Stimulated activated naive B cell treated with anti-CD40 and anti-IgM and Interleukin-4, amounts not matched to agents 10 μg/mL and 1 μg/mL and 100 μg/mL, for 72 hours (primary cell): ENCODE measurements at regions not wholly inside any gene's neighbourhood (a gene's known extent, or its start where the extent isn't known, plus 50 kb on each side); places are given as distances from the start of the nearest gene placed in this dataset.
"Not testable (repeated sequence)": the region's sequence is repeated elsewhere in the genome, so short reads cannot be mapped to it uniquely, and the experiment has no call there.

Source experiments
- ATAC-seq, 2 donors: fragments of 150-1000 bp; cut with Tn5 transposase; replicated peaks; 2 replicates each; pipeline ENCODE4 v1.10.0; 2021; ENCODE audit warnings: moderate library complexity in 1 of 2
- DNase-seq: peaks from one replicate; pipeline ENCODE4 v3.0.0; 2021
- H3K27ac Mint-ChIP-seq: one replicate; pipeline ENCODE4 v1.8.0; 2022; ENCODE audit warnings: mild to moderate bottlenecking, mixed read lengths
- H3K27me3 Mint-ChIP-seq, 2 donors: one replicate each; pipeline ENCODE4 v1.8.0; 2022; ENCODE audit warnings: mixed read lengths in 2 of 2
- H3K36me3 Mint-ChIP-seq, 2 donors: one replicate each; pipeline ENCODE4 v1.8.0; 2022; ENCODE audit warnings: mixed read lengths in 2 of 2, mild to moderate bottlenecking in 1 of 2
- H3K4me1 Mint-ChIP-seq, 2 donors: one replicate each; pipeline ENCODE4 v1.8.0; 2022; ENCODE audit warnings: mixed read lengths in 2 of 2, mild to moderate bottlenecking in 1 of 2
- H3K4me3 Mint-ChIP-seq, 2 donors: one replicate each; pipeline ENCODE4 v1.8.0; 2022; ENCODE audit warnings: mild to moderate bottlenecking in 2 of 2, mixed read lengths in 2 of 2, moderate library complexity in 1 of 2
- H3K9me3 Mint-ChIP-seq, 2 donors: one replicate each; pipeline ENCODE4 v1.8.0; 2022; ENCODE audit warnings: mixed read lengths in 2 of 2, mild to moderate bottlenecking in 1 of 2

DNA sequence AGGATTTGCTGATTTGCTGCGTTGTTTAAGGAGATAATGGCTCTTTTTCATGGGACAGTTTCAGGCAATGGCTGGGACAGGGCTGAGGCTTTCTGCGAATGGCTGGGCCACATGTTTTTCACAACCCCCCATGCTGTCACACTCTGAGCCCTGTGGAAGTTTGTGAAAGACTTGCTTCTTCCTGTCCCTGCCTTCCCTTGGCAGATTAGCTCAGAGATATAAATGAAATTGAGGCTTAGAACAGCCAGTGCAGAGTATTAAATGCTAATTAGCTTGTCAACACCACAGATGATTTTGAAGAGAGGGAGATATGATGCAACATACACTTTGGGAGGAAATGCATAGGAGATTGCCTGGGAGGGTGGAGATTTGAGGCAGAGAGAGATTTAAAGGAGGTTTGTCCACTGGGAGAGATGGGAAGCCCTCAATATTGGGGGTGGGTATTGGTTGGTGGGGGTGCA, 232.0 kb downstream of the SH2D4B start:
- H3K4me1 Mint-ChIP-seq, result no peaks in the 10 kb centered on the region
- no peaks in the 10 kb centered on the region for H3K36me3 Mint-ChIP-seq
- ATAC-seq (no peak), DNase-seq (no peak)
- H3K4me3 Mint-ChIP-seq, result no peak overlapping the region
- peaks cover 14 to 37% of the 10 kb centered on the region in 2 donors for H3K27me3 Mint-ChIP-seq
- H3K27ac Mint-ChIP-seq, result no peak overlapping the region
- peaks cover 0 to 2% of the 10 kb centered on the region in 2 donors for H3K9me3 Mint-ChIP-seq

GRCh38 chr10:80770239-80770638, 232.5 kb downstream of the SH2D4B start:
- peaks cover 0 to 2% of the 10 kb centered on the region in 2 donors for H3K9me3 Mint-ChIP-seq
- H3K36me3 Mint-ChIP-seq, result no peaks in the 10 kb centered on the region
- ATAC-seq, result no peak
- H3K4me1 Mint-ChIP-seq, result no peaks in the 10 kb centered on the region
- H3K27ac Mint-ChIP-seq, result no peak overlapping the region
- H3K4me3 Mint-ChIP-seq, result no peak overlapping the region
- H3K27me3 Mint-ChIP-seq, result peaks cover 14 to 37% of the 10 kb centered on the region in 2 donors
- no peak for DNase-seq

GRCh38 chr10:80771285-80771684, 233.6 kb downstream of the SH2D4B start:
- Mint-ChIP-seq H3K36me3 (no peaks in the 10 kb centered on the region), H3K27me3 (peaks cover 14 to 43% of the 10 kb centered on the region in 2 donors)

DNA sequence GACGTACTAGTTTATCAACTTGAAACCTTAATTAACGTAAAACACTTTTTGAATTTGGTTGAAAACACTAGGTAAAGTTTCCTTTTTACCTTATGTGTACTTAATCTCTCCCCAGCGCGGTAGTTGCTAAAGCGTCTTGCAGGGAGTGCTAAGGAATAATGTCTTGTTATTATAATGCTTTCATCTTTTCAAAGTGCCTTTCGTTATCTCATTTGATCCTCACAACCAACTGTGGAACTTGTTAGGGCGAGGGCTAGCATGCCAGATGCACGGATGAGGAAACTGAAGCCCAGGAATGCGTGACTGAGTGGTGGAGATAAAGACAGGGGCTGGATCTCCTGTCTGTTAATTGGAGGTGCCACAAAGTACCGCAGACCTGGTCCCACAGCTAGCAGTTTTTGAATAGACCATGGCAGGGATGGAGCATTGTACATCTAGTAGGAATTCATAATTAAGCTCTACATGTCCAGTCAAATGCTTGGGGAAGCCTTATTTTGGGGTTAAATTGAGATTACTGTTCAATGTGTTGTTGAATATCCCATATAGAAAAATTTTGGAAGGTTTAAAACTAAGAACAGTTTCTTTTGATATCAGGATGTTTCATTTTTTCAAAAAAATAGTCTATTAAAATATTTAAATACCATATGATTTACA, 234.3 kb downstream of the SH2D4B start:
- no peaks in the 10 kb centered on the region for H3K36me3 Mint-ChIP-seq
- H3K27ac Mint-ChIP-seq, result no peak overlapping the region
- no peaks in the 10 kb centered on the region for H3K4me1 Mint-ChIP-seq

More at GRCh38 chr10:80771285-80771684, 233.6 kb downstream of the SH2D4B start:
- H3K27ac Mint-ChIP-seq, result no peak overlapping the region
- H3K4me3 Mint-ChIP-seq, result no peak overlapping the region
- DNase-seq (no peak), ATAC-seq (no peak)
- peaks cover 0 to 2% of the 10 kb centered on the region in 2 donors for H3K9me3 Mint-ChIP-seq
- H3K4me1 Mint-ChIP-seq, result no peaks in the 10 kb centered on the region

GRCh38 chr10:80772596-80772995, 234.9 kb downstream of the SH2D4B start:
- no peak overlapping the region for H3K27ac Mint-ChIP-seq
- H3K4me1 Mint-ChIP-seq, result no peaks in the 10 kb centered on the region
- ATAC-seq (no peak), DNase-seq (no peak)
- no peaks in the 10 kb centered on the region for H3K36me3 Mint-ChIP-seq
- H3K9me3 Mint-ChIP-seq, result peaks cover 0 to 2% of the 10 kb centered on the region in 2 donors
- H3K4me3 Mint-ChIP-seq, result no peak overlapping the region
- H3K27me3 Mint-ChIP-seq, result peaks cover 10 to 38% of the 10 kb centered on the region in 2 donors

More for the DNA sequence above, 234.3 kb downstream of the SH2D4B start:
- H3K4me3 Mint-ChIP-seq, result no peak overlapping the region
- H3K9me3 Mint-ChIP-seq, result peaks cover 0 to 2% of the 10 kb centered on the region in 2 donors
- no peak for ATAC-seq
- no peak for DNase-seq
- peaks cover 12 to 40% of the 10 kb centered on the region in 2 donors for H3K27me3 Mint-ChIP-seq

GRCh38 chr10:80784695-80785094, 247.0 kb downstream of the SH2D4B start:
- no peak overlapping the region for H3K4me3 Mint-ChIP-seq
- ATAC-seq (no peak), DNase-seq (no peak)
- H3K9me3 Mint-ChIP-seq, result peaks cover 4% of the 10 kb centered on the region in 2 donors
- H3K27ac Mint-ChIP-seq, result no peak overlapping the region
- no peaks in the 10 kb centered on the region for H3K4me1 Mint-ChIP-seq
- peaks cover 0 to 2% of the 10 kb centered on the region in 2 donors for H3K36me3 Mint-ChIP-seq
- H3K27me3 Mint-ChIP-seq, result peaks cover 15 to 17% of the 10 kb centered on the region in 2 donors

DNA sequence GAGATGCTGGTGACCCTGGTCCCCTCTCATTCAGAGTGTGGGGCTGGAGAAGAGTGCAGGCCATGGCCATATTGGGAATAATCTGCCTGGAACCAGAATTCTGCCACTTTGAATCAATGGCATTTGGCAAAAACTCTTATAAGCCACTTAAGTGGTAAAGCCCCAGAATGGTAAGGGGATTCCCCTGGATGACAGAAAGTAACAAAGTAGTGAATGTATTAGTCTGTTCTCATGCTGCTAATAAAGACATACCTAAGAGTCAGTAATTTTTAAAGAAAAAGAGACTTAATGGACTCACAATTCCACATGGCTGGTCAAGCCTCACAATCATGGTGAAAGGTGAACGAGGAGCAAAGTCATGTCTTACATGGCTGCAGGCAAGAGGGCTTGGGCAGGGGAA, 248.6 kb downstream of the SH2D4B start:
- no peak overlapping the region for H3K4me3 Mint-ChIP-seq
- peaks cover 15 to 22% of the 10 kb centered on the region in 2 donors for H3K27me3 Mint-ChIP-seq
- ATAC-seq (peak; percentile 64 to 66), DNase-seq (no peak)
- H3K27ac Mint-ChIP-seq, result no peak overlapping the region
- peaks cover 0 to 2% of the 10 kb centered on the region in 2 donors for H3K36me3 Mint-ChIP-seq
- H3K9me3 Mint-ChIP-seq, result peaks cover 4% of the 10 kb centered on the region in 2 donors
- no peaks in the 10 kb centered on the region for H3K4me1 Mint-ChIP-seq

GRCh38 chr10:80787952-80788351, 250.2 kb downstream of the SH2D4B start:
- Mint-ChIP-seq H3K9me3 (peaks cover 4% of the 10 kb centered on the region in 2 donors), H3K4me1 (no peaks in the 10 kb centered on the region), H3K36me3 (peaks cover 0 to 2% of the 10 kb centered on the region in 2 donors), H3K4me3 (no peak overlapping the region), H3K27ac (no peak overlapping the region), H3K27me3 (peaks cover 10 to 15% of the 10 kb centered on the region in 2 donors)
- ATAC-seq (no peak), DNase-seq (no peak)

GRCh38 chr10:80794994-80795393, 257.3 kb downstream of the SH2D4B start:
- DNase-seq, result no peak
- no peak for ATAC-seq
- H3K27ac Mint-ChIP-seq, result no peak overlapping the region

DNA sequence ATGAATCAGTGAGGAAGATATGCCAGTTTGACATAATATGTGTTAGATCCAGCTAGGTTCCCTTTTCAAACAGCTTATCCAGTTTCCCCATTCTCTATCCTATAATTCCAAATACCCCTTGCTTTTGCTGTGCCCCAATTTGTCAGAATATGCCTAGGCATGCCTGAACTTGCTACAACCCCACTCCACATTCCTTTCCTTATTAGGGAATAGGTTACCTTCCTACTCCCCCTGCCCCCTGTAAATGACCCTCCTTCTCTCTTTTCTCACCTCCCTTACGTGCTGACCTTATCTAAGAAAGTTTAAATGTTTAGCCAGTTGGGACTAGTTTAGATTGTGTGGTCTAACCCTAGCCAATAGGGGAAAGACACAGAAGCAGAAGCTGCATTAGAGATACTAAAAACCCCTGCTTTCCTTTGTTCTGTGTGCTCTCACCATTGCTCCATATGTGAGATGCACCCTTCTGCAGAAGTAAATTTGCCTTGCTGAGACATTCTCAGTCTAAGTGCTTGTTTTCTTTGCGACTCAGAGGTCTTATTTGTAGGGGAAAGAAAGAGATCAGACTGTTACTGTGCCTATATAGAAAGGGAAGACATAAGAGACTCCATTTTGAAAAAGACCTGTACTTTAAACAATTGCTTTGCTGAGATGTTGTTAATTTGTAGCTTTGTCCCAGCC, 267.8 kb downstream of the SH2D4B start:
- no peak overlapping the region for H3K4me3 Mint-ChIP-seq
- DNase-seq, result no peak

More at GRCh38 chr10:80794994-80795393, 257.3 kb downstream of the SH2D4B start:
- Mint-ChIP-seq H3K9me3 (no peaks in the 10 kb centered on the region), H3K36me3 (no peaks in the 10 kb centered on the region), H3K27me3 (peaks cover 4 to 18% of the 10 kb centered on the region in 2 donors), H3K4me3 (no peak overlapping the region), H3K4me1 (no peaks in the 10 kb centered on the region)

GRCh38 chr10:80814147-80814652, 276.5 kb downstream of the SH2D4B start:
- Mint-ChIP-seq H3K36me3 (no peaks in the 10 kb centered on the region), H3K27me3 (peaks cover 0 to 5% of the 10 kb centered on the region in 2 donors), H3K4me3 (no peak overlapping the region), H3K27ac (no peak overlapping the region), H3K4me1 (no peaks in the 10 kb centered on the region), H3K9me3 (peaks cover 8 to 18% of the 10 kb centered on the region in 2 donors)
- no peak for DNase-seq
- no peak for ATAC-seq

More for the DNA sequence above, 267.8 kb downstream of the SH2D4B start:
- Mint-ChIP-seq H3K27me3 (no peaks in the 10 kb centered on the region), H3K4me1 (no peaks in the 10 kb centered on the region), H3K27ac (no peak overlapping the region), H3K36me3 (no peaks in the 10 kb centered on the region), H3K9me3 (peaks cover 4 to 10% of the 10 kb centered on the region in 2 donors)
- no peak for ATAC-seq

DNA sequence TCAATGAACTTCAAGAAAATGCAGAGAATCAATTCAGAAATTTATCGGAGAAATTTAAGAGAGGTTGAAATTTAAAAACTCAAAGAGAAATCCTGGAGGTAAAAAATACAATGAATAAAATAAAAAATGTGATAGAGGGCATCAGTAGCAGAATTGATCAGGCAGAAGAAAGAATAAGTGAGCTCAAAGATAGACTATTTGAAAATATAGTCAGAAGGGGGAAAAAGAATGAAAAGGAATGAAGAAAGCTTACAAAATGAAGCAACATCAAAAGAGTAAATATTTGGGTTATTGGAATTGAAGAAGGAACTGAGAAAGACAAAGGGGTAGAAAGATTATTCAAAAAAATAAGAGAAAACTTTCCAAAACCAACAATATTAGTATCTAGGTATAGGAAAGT, 291.4 kb downstream of the SH2D4B start:
- Mint-ChIP-seq H3K36me3 (no peaks in the 10 kb centered on the region), H3K9me3 (peaks cover 21 to 33% of the 10 kb centered on the region in 2 donors), H3K27me3 (no peaks in the 10 kb centered on the region), H3K4me3 (no peak overlapping the region), H3K4me1 (no peaks in the 10 kb centered on the region), H3K27ac (no peak overlapping the region)
- ATAC-seq (no peak), DNase-seq (no peak)

DNA sequence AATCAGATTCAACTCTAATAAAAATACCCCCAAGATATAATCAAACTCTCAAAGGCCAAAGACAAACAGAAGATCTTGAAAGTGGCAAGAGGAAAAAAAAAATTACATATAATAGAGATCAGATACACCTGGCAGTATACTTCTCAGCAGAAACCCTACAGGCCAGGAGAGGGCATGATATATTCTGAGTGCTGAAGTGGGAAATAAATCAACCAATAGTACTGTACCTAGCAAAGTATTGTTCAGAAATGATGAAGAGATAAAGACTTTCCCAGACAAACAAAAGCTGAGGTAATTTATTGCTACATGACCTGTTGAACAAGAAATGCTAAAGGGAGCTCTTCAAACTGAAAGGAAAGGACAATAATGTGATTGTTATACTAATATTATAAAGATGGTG, 291.9 kb downstream of the SH2D4B start:
- H3K36me3 Mint-ChIP-seq, result no peaks in the 10 kb centered on the region
- H3K9me3 Mint-ChIP-seq, result peaks cover 21 to 34% of the 10 kb centered on the region in 2 donors
- H3K27me3 Mint-ChIP-seq, result no peaks in the 10 kb centered on the region
- DNase-seq, result no peak
- no peak overlapping the region for H3K4me3 Mint-ChIP-seq
- H3K27ac Mint-ChIP-seq, result no peak overlapping the region
- H3K4me1 Mint-ChIP-seq, result no peaks in the 10 kb centered on the region
- no peak for ATAC-seq

GRCh38 chr10:80832693-80833092, 295.0 kb downstream of the SH2D4B start:
- not testable (repeated sequence) for ATAC-seq, H3K27ac Mint-ChIP-seq

More at GRCh38 chr10:80832693-80833092, 295.0 kb downstream of the SH2D4B start:
- H3K9me3 Mint-ChIP-seq, result peaks cover 33% of the 10 kb centered on the region in 2 donors
- not testable (repeated sequence) for H3K27me3 Mint-ChIP-seq, H3K4me3 Mint-ChIP-seq, DNase-seq, H3K4me1 Mint-ChIP-seq, H3K36me3 Mint-ChIP-seq
